ENCODE measurements at regions not wholly inside any gene's neighbourhood (a gene's known extent, or its start where the extent isn't known, plus 50 kb on each side); places are given as distances from the start of the nearest gene placed in this dataset.

GRCh38 chr6:8269094-8269493, 166.3 kb downstream of the SLC35B3 start:
- TF ChIP-seq TAF1 (IDR thresholded peaks at IDR 0.05; ENCODE audit: low read depth, low read length) (no peak), POLR2A (IDR thresholded peaks at IDR 0.05; ENCODE audit: low read depth, low read length) (no peak), POLR2AphosphoS5 (IDR thresholded peaks at IDR 0.05; ENCODE audit: low read depth, low read length) (no peak)
